ENCODE measurements at regions not wholly inside any gene's neighbourhood (a gene's known extent, or its start where the extent isn't known, plus 50 kb on each side); places are given as distances from the start of the nearest gene placed in this dataset.
"Not testable (repeated sequence)": the region's sequence is repeated elsewhere in the genome, so short reads cannot be mapped to it uniquely, and the experiment has no call there.

DNA sequence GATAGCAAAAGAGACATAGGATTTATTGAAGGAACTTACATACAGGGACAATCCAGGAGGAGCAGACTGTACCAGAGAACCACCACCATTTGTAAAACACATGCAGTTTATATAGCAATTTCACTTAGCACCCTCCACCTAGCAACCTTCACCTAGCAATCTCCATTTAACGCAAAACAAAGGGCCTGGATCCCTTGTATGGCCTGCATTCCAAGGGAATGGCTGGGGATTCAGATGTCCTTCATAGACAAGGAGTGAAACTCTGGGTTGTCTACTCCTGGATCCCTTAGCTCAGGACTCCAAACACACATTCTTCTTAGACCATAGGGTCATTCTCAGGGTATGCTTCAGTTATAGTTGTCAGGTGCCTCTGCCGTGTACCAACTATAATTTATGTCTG, 1324.9 kb downstream of the HACE1 start:
- H3K4me1 Mint-ChIP-seq (ENCODE audit: low read depth) = no peaks in the 10 kb centered on the region
- peaks cover 1% of the 10 kb centered on the region for H3K9me3 Mint-ChIP-seq
- H3K4me3 Mint-ChIP-seq = no peak overlapping the region
- no peaks in the 10 kb centered on the region for H3K36me3 Mint-ChIP-seq (ENCODE audit: low read depth)
- CTCF ChIA-PET = no interaction called here
- no peaks in the 10 kb centered on the region for H3K27me3 Mint-ChIP-seq (ENCODE audit: low read depth)
- intact Hi-C loops (cut with micrococcal nuclease) = no loop called here
- no peak overlapping the region for H3K27ac Mint-ChIP-seq
- no peak for DNase-seq

- H3K4me1 Mint-ChIP-seq (ENCODE audit: low read depth) = no peaks in the 10 kb centered on the region
These were observed 1325.6 kb downstream of the HACE1 start for GRCh38 chr6:103534095-103534494.

DNA sequence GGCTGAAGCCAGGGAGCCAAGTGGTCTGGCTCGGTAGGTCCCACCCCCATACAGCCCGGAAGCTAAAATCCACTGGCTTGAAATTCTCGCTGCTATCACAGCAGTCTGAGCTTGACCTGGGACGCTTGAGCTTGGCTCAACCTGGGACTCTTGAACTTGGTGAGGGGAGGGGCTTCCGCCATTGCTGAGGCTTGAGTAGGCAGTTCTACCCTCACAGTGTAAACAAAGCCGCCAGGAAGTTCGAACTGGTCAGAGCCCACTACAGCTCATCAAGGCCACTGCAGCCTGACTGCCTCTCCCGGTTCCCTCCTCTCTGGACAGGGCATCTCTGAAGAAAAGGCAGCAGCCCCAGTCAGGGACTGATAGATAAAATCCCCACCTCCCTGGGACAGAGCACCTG, 1337.7 kb downstream of the HACE1 start:
- Mint-ChIP-seq H3K27me3 (ENCODE audit: low read depth) (no peaks in the 10 kb centered on the region), H3K36me3 (ENCODE audit: low read depth) (no peaks in the 10 kb centered on the region), H3K27ac (no peak overlapping the region), H3K9me3 (peaks cover 14% of the 10 kb centered on the region), H3K4me1 (ENCODE audit: low read depth) (no peaks in the 10 kb centered on the region), H3K4me3 (no peak overlapping the region)
- CTCF ChIA-PET = no interaction called here
- no peak for DNase-seq
- intact Hi-C loops (cut with micrococcal nuclease) = no loop called here

More at GRCh38 chr6:103534095-103534494, 1325.6 kb downstream of the HACE1 start:
- peaks cover 1% of the 10 kb centered on the region for H3K9me3 Mint-ChIP-seq
- CTCF ChIA-PET = no interaction called here
- no peak overlapping the region for H3K27ac Mint-ChIP-seq
- no peaks in the 10 kb centered on the region for H3K27me3 Mint-ChIP-seq (ENCODE audit: low read depth)
- DNase-seq = no peak
- intact Hi-C loops (cut with micrococcal nuclease) = no loop called here
- no peak overlapping the region for H3K4me3 Mint-ChIP-seq
- no peaks in the 10 kb centered on the region for H3K36me3 Mint-ChIP-seq (ENCODE audit: low read depth)

GRCh38 chr6:103516336-103516735, 1343.4 kb downstream of the HACE1 start:
- peaks cover 2% of the 10 kb centered on the region for H3K9me3 Mint-ChIP-seq
- CTCF ChIA-PET = no interaction called here
- no peaks in the 10 kb centered on the region for H3K36me3 Mint-ChIP-seq (ENCODE audit: low read depth)
- no peaks in the 10 kb centered on the region for H3K4me1 Mint-ChIP-seq (ENCODE audit: low read depth)
- intact Hi-C loops (cut with micrococcal nuclease) = no loop called here
- H3K4me3 Mint-ChIP-seq = no peak overlapping the region
- DNase-seq = no peak
- H3K27me3 Mint-ChIP-seq (ENCODE audit: low read depth) = no peaks in the 10 kb centered on the region
- no peak overlapping the region for H3K27ac Mint-ChIP-seq

- H3K4me3 Mint-ChIP-seq = no peak overlapping the region
- CTCF ChIA-PET = no interaction called here
- intact Hi-C loops (cut with micrococcal nuclease) = no loop called here
- DNase-seq = no peak
- no peak overlapping the region for H3K27ac Mint-ChIP-seq
- H3K9me3 Mint-ChIP-seq = no peaks in the 10 kb centered on the region
- no peaks in the 10 kb centered on the region for H3K27me3 Mint-ChIP-seq (ENCODE audit: low read depth)
- H3K36me3 Mint-ChIP-seq (ENCODE audit: low read depth) = no peaks in the 10 kb centered on the region
- no peaks in the 10 kb centered on the region for H3K4me1 Mint-ChIP-seq (ENCODE audit: low read depth)
These were observed 1352.7 kb downstream of the HACE1 start for GRCh38 chr6:103507052-103507451.

DNA sequence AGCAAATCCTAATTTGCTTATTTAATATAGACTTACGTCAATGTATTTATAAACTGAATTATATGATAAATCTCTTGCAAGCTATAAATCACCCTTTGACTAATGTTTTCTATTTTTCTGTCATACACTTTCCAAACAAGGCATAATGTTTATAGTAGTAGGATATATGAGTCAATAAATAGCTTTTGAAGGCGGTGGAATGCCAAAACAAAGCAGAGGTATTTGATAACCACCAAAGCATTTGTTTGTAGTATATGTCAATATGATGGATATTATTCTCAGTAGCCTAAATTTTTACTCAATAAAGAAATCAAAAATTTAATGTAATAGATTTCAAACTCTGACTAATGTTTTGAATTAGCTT, 1354.6 kb downstream of the HACE1 start:
- H3K27me3 Mint-ChIP-seq (ENCODE audit: low read depth) = no peaks in the 10 kb centered on the region
- no peaks in the 10 kb centered on the region for H3K36me3 Mint-ChIP-seq (ENCODE audit: low read depth)
- no peak overlapping the region for H3K4me3 Mint-ChIP-seq
- DNase-seq = no peak
- CTCF ChIA-PET = no interaction called here
- H3K27ac Mint-ChIP-seq = no peak overlapping the region
- intact Hi-C loops (cut with micrococcal nuclease) = no loop called here
- no peaks in the 10 kb centered on the region for H3K4me1 Mint-ChIP-seq (ENCODE audit: low read depth)
- no peaks in the 10 kb centered on the region for H3K9me3 Mint-ChIP-seq

DNA sequence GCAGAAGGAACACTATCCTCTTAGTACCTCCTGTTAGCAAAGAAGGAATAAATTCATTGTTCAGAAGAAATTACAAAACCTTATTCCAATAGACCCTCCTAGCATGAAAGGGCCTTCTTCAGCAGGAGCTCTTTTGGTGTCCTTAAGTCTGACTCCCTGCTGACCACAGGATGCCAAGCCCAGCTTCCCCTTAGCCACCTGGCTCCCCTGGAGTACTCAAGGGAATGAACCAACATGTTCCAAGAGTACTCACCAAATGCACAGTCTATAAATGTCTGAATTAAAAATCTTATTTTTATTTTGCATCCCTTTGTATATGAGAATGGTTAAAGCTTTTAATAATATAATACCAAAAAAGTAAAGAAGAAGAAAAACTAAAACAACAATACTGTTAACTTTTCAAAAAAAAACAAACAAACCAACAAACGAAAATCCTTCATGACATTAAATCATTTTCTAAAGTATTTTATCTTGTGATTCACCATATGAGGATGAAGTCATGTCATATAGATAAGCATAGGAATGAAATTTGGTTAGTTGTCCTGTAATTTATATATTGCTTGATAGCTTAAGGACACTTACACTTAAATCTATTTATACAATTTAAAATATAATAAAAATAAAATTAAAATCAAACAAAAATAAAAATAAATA, 1355.1 kb downstream of the HACE1 start:
- CTCF ChIA-PET = no interaction called here
- no peaks in the 10 kb centered on the region for H3K9me3 Mint-ChIP-seq
- no peaks in the 10 kb centered on the region for H3K4me1 Mint-ChIP-seq (ENCODE audit: low read depth)
- no peaks in the 10 kb centered on the region for H3K27me3 Mint-ChIP-seq (ENCODE audit: low read depth)
- no peak overlapping the region for H3K4me3 Mint-ChIP-seq
- DNase-seq = no peak
- intact Hi-C loops (cut with micrococcal nuclease) = no loop called here
- H3K27ac Mint-ChIP-seq = no peak overlapping the region
- no peaks in the 10 kb centered on the region for H3K36me3 Mint-ChIP-seq (ENCODE audit: low read depth)

GRCh38 chr6:103496588-103496987, 1363.1 kb downstream of the HACE1 start:
- H3K27ac Mint-ChIP-seq; H3K36me3 Mint-ChIP-seq (ENCODE audit: low read depth); H3K4me3 Mint-ChIP-seq; CTCF ChIA-PET; H3K27me3 Mint-ChIP-seq (ENCODE audit: low read depth); H3K9me3 Mint-ChIP-seq; intact Hi-C loops (cut with micrococcal nuclease); DNase-seq; H3K4me1 Mint-ChIP-seq (ENCODE audit: low read depth): not testable (repeated sequence)

DNA sequence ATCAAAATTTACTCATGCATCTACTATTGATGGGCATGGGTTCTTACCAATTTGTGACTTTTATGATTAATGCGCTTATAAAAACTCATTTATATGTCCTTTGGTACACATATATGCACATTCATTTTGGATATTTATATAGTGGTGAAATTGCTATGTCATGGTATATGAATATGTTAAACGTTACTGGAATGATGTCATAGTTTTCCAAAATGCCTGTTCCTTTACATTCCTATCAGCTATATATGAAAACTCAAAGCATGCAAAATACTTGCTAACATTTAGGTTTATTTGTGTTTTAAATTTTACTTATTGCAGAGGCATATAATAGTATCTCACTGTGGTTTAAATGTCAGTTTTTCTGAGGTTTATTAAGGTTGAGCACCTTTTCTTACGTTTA, 1403.1 kb downstream of the HACE1 start:
- Mint-ChIP-seq H3K27me3 (ENCODE audit: low read depth) (no peaks in the 10 kb centered on the region), H3K36me3 (ENCODE audit: low read depth) (no peaks in the 10 kb centered on the region), H3K27ac (no peak overlapping the region), H3K4me1 (ENCODE audit: low read depth) (no peaks in the 10 kb centered on the region), H3K9me3 (peaks cover under 1% of the 10 kb centered on the region), H3K4me3 (no peak overlapping the region)
- DNase-seq = no peak
- CTCF ChIA-PET = no interaction called here
- intact Hi-C loops (cut with micrococcal nuclease) = no loop called here

DNA sequence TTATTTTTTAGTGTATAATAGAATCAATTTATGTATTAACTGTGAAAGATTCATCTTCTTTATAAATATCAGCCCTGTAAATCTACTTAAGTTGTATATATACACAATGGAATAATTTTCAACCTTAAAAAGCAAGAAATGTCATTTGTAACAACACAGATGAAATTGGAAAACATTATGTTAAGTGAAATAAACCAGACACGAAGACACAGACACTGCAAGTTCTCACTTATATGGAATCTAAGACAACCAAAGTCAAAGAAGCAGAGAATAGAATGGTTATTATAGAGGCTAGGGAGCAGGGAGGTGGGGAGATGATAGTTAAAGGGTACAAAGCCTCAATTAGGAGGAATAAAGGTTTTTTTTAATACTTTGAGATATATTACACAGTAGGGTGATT, 1404.4 kb downstream of the HACE1 start:
- H3K27me3 Mint-ChIP-seq (ENCODE audit: low read depth) = no peaks in the 10 kb centered on the region
- H3K27ac Mint-ChIP-seq = no peak overlapping the region
- no peak for DNase-seq
- no peak overlapping the region for H3K4me3 Mint-ChIP-seq
- peaks cover 2% of the 10 kb centered on the region for H3K9me3 Mint-ChIP-seq
- no peaks in the 10 kb centered on the region for H3K36me3 Mint-ChIP-seq (ENCODE audit: low read depth)
- no peaks in the 10 kb centered on the region for H3K4me1 Mint-ChIP-seq (ENCODE audit: low read depth)
- intact Hi-C loops (cut with micrococcal nuclease) = no loop called here
- CTCF ChIA-PET = no interaction called here

DNA sequence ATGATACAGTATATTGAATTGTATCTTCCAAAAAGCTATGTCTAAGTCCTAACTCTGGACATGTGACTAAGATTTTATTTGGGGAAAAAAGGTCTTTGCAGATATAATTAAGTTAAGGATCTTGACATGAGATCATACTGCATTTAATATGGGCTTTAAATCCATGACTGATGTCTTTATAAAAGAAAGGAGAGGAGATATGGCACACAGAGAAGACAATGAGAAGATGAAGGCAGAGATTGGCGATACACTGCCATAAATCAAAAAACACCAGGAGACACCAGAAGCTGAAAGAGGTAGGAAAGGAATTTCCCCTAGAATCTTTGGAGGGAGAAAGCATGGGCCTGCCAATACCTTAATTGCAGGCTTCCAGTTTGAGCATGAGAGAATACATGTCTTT, 1450.2 kb downstream of the HACE1 start:
- intact Hi-C loops (cut with micrococcal nuclease) = no loop called here
- no peak for DNase-seq
- Mint-ChIP-seq H3K4me3 (no peak overlapping the region), H3K4me1 (ENCODE audit: low read depth) (no peaks in the 10 kb centered on the region), H3K36me3 (ENCODE audit: low read depth) (no peaks in the 10 kb centered on the region), H3K9me3 (no peaks in the 10 kb centered on the region), H3K27ac (no peak overlapping the region), H3K27me3 (ENCODE audit: low read depth) (no peaks in the 10 kb centered on the region)
- CTCF ChIA-PET = no interaction called here

DNA sequence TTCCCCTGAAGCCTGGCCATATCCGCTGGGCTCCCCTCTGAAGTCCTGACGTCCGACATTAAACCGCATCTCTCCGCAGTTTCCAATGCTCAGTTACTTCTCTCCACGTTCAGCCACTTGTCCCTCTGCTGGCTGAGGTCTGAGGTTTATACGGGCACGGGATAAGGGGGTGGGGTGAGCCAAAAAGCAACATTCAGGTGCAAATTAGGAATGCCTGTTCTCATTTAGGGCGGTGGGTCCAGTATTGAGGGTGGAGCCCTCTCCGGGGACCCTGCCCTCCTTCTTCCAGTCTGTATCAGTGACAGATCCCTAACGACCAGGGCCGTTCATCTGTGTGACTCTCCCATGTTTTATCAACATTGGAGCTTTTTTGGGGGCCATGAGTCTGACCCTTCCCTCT, 1454.4 kb downstream of the HACE1 start:
- no peaks in the 10 kb centered on the region for H3K36me3 Mint-ChIP-seq (ENCODE audit: low read depth)
- CTCF ChIA-PET = no interaction called here
- H3K27me3 Mint-ChIP-seq (ENCODE audit: low read depth) = no peaks in the 10 kb centered on the region
- no peak overlapping the region for H3K4me3 Mint-ChIP-seq
- DNase-seq = no peak
- H3K27ac Mint-ChIP-seq = no peak overlapping the region
- no peaks in the 10 kb centered on the region for H3K9me3 Mint-ChIP-seq
- intact Hi-C loops (cut with micrococcal nuclease) = no loop called here
- H3K4me1 Mint-ChIP-seq (ENCODE audit: low read depth) = no peaks in the 10 kb centered on the region

- no peak overlapping the region for H3K27ac Mint-ChIP-seq
- no peaks in the 10 kb centered on the region for H3K36me3 Mint-ChIP-seq (ENCODE audit: low read depth)
- DNase-seq = no peak
- intact Hi-C loops (cut with micrococcal nuclease) = no loop called here
- no peaks in the 10 kb centered on the region for H3K27me3 Mint-ChIP-seq (ENCODE audit: low read depth)
- no peaks in the 10 kb centered on the region for H3K4me1 Mint-ChIP-seq (ENCODE audit: low read depth)
- CTCF ChIA-PET = no interaction called here
- H3K4me3 Mint-ChIP-seq = no peak overlapping the region
- H3K9me3 Mint-ChIP-seq = no peaks in the 10 kb centered on the region
These were observed 1454.9 kb downstream of the HACE1 start for GRCh38 chr6:103404799-103405198.

DNA sequence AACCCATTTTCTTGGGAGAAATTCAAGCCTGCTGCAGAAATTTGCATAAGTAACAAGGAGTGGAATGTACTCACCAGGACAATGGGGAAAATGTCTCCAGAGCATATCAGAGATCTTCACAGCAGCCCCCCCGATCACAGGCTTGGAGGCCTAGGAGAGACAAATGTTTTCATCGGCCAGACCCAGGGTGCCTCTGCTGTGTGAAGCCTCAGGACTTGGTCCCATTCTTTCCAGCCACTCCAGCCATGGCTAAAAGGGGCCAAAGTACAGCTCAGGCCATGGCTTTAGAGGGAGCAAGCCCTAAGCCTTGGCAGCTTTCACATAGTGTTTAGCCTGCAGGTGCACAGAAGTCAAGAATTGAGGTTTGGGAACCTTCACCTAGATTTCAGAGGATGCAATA, 1463.0 kb downstream of the HACE1 start:
- H3K27ac Mint-ChIP-seq = no peak overlapping the region
- no peak overlapping the region for H3K4me3 Mint-ChIP-seq
- H3K9me3 Mint-ChIP-seq = peaks cover 13% of the 10 kb centered on the region
- CTCF ChIA-PET = no interaction called here
- no peaks in the 10 kb centered on the region for H3K27me3 Mint-ChIP-seq (ENCODE audit: low read depth)
- no peak for DNase-seq
- no peaks in the 10 kb centered on the region for H3K4me1 Mint-ChIP-seq (ENCODE audit: low read depth)
- intact Hi-C loops (cut with micrococcal nuclease) = no loop called here
- H3K36me3 Mint-ChIP-seq (ENCODE audit: low read depth) = no peaks in the 10 kb centered on the region
